Panc1 (cell line): ENCODE measurements at regions not wholly inside any gene's neighbourhood (a gene's known extent, or its start where the extent isn't known, plus 50 kb on each side); places are given as distances from the start of the nearest gene placed in this dataset.

ENCODE experiments used
- ATAC-seq: fragments of 200-7000 bp; cut with Tn5 transposase; 2 replicates; pipeline ENCODE4 v1.9.1; 2020; ENCODE audit warnings: mild to moderate bottlenecking, moderate library complexity
- BruUV-seq: library from RNA; stranded (reverse); fragments of 400-500 nt; replicated peaks from 2 replicates; lab custom pipeline; 2021; lab: Mats Ljungman, UMichigan
- CTCF ChIA-PET: fragments of 300-600 bp; sonication (Branson Sonifier 250); formaldehyde crosslinking; loops from one replicate; lab custom pipeline; 2022; ENCODE audit warnings: antibody characterized with exemption; lab: Charles Lee
- POLR2A ChIA-PET: fragments of 300-600 bp; sonication (Branson Sonifier 250); formaldehyde crosslinking; loops from one replicate; lab custom pipeline; 2022; ENCODE audit warnings: antibody characterized with exemption; lab: Charles Lee
- DNase-seq: peaks from one replicate; pipeline ENCODE4 v3.0.0-alpha.2; 2010; ENCODE audit warnings: low read depth, low spot score
- H3K27ac ChIP-seq: 2 replicates; pipeline ENCODE4 v1.5.1; 2011; ENCODE audit warnings: mild to moderate bottlenecking, low read length, inconsistent platforms
- H3K27me3 ChIP-seq: fragments of 200-500 bp; sonication (Bioruptor generic); 2 replicates; pipeline ENCODE4 v1.6.0; 2014; ENCODE audit warnings: low read length, inconsistent platforms; ENCODE audit not compliant: control insufficient read depth, insufficient read depth
- H3K36me3 ChIP-seq: fragments of 200-500 bp; sonication (Bioruptor generic); 2 replicates; pipeline ENCODE4 v1.5.1; 2014; ENCODE audit warnings: inconsistent platforms, mild to moderate bottlenecking, low read length, moderate library complexity; ENCODE audit not compliant: control insufficient read depth, insufficient read depth
- H3K4me1 ChIP-seq: 2 replicates; pipeline ENCODE4 v1.5.1; 2011; ENCODE audit warnings: inconsistent platforms, mild to moderate bottlenecking, low read length, moderate library complexity; ENCODE audit not compliant: control insufficient read depth, insufficient read depth
- H3K4me3 ChIP-seq, 2 experiments: 2 replicates each; pipeline ENCODE4 v1.5.1; 2011 to 2012; ENCODE audit warnings: low read depth in 2 of 2, low read length in 2 of 2, mild to moderate bottlenecking in 2 of 2, inconsistent platforms in 1 of 2, moderate library complexity in 1 of 2
- H3K9me3 ChIP-seq: fragments of 200-500 bp; sonication (Bioruptor generic); 2 replicates; pipeline ENCODE4 v1.5.1; 2014; ENCODE audit warnings: low read depth, mild to moderate bottlenecking, inconsistent platforms, low read length, moderate library complexity; ENCODE audit not compliant: control insufficient read depth, insufficient read depth
- CTCF ChIP-seq: fragments of 450-650 bp; IDR thresholded peaks from 2 replicates; pipeline ENCODE4 v1.5.1; 2017; ENCODE audit warnings: mild to moderate bottlenecking
- POLR2AphosphoS5 ChIP-seq: IDR thresholded peaks from 2 replicates; pipeline ENCODE4 v1.6.1; 2012; ENCODE audit warnings: mild to moderate bottlenecking, low read depth, low read length, moderate library complexity
- REST ChIP-seq, 2 experiments: IDR thresholded peaks; 2 replicates each; pipeline ENCODE4 v1.6.1; 2011 to 2012; ENCODE audit warnings: low read depth in 2 of 2, control low read depth in 1 of 2, low read length in 1 of 2, mild to moderate bottlenecking in 1 of 2, moderate library complexity in 1 of 2; ENCODE audit not compliant: insufficient read depth in 1 of 2
- SIN3A ChIP-seq: IDR thresholded peaks from 2 replicates; pipeline ENCODE4 v1.6.1; 2012; ENCODE audit warnings: low read depth, mild to moderate bottlenecking, low read length, moderate library complexity, borderline replicate concordance; ENCODE audit not compliant: insufficient read depth
- TCF7L2 ChIP-seq: IDR thresholded peaks from 2 replicates; pipeline ENCODE4 v1.6.1; 2011; ENCODE audit warnings: mild to moderate bottlenecking, low read depth, low read length, inconsistent platforms
- in situ Hi-C: cut with HindIII; loops from 2 replicates; pipeline ENCODE4 v1.10.0; 2016; ENCODE audit warnings: low sequenced_read_pairs, low pct_unique_long_range_greater_than_20kb
- intact Hi-C: fragments of 100-400 bp; cut with micrococcal nuclease; formaldehyde crosslinking; loops from one replicate; pipeline ENCODE4 v1.10.0; 2022; ENCODE audit not compliant: unreplicated experiment

GRCh38 chr3:67719333-67719732 lies 64.9 kb upstream of the SUCLG2 start:
- no TSS peak for BruUV-seq
- no peak for ATAC-seq

GRCh38 chr3:67715971-67716370 lies 61.6 kb upstream of the SUCLG2 start:
- ATAC-seq (no peak), DNase-seq (no peak)
- ChIA-PET CTCF (no interaction called here), POLR2A (no interaction called here)
- no peak for TF ChIP-seq SIN3A
- TF ChIP-seq CTCF: no peak
- TF ChIP-seq TCF7L2: no peak
- TF ChIP-seq REST (IDR thresholded peaks at IDR 0.05; ENCODE audit: insufficient read depth in 1 of 2, low read depth in 2 of 2, low read length in 1 of 2): no peak
- no peak for TF ChIP-seq POLR2AphosphoS5
- Histone ChIP-seq H3K9me3 (no peaks in the 10 kb centered on the region), H3K27me3 (no peaks in the 10 kb centered on the region), H3K4me3 (no peak overlapping the region), H3K36me3 (no peaks in the 10 kb centered on the region), H3K4me1 (no peaks in the 10 kb centered on the region), H3K27ac (no peak overlapping the region)
- intact Hi-C loops: no loop called here
- BruUV-seq: no TSS peak
- in situ Hi-C loops: no loop called here

More at GRCh38 chr3:67719333-67719732, 64.9 kb upstream of the SUCLG2 start:
- in situ Hi-C loops: no loop called here
- Histone ChIP-seq H3K27me3 (no peaks in the 10 kb centered on the region), H3K9me3 (no peaks in the 10 kb centered on the region), H3K4me3 (no peak overlapping the region), H3K36me3 (no peaks in the 10 kb centered on the region), H3K4me1 (no peaks in the 10 kb centered on the region), H3K27ac (no peak overlapping the region)
- ChIA-PET CTCF (no interaction called here), POLR2A (no interaction called here)
- intact Hi-C loops: no loop called here
- no peak for DNase-seq
- TF ChIP-seq TCF7L2 (no peak), CTCF (no peak), POLR2AphosphoS5 (no peak), SIN3A (no peak), REST (IDR thresholded peaks at IDR 0.05; ENCODE audit: insufficient read depth in 1 of 2, low read depth in 2 of 2, low read length in 1 of 2) (no peak)
